Upper lobe of left lung (tissue), 4 donors: ENCODE measurements at regions not wholly inside any gene's neighbourhood (a gene's known extent, or its start where the extent isn't known, plus 50 kb on each side); places are given as distances from the start of the nearest gene placed in this dataset.

Experiments used
- POLR2A ChIP-seq, 4 donors: fragments of 450-650 bp; IDR thresholded peaks; one replicate each; pipeline ENCODE4 v1.5.1; 2016 to 2017; ENCODE audit warnings: antibody characterized with exemption in 4 of 4, mild to moderate bottlenecking in 2 of 4
- POLR2AphosphoS5 ChIP-seq, 2 donors: sonication (generic); formaldehyde crosslinking; IDR thresholded peaks; one replicate each; pipeline ENCODE4 v1.5.1; 2017; ENCODE audit warnings: antibody characterized with exemption in 2 of 2
- TF ChIP-seq, protein P1 (sequence below), 6 experiments: fragments of 450-650 bp in 4 of 6; fragments of 200-600 bp in 2 of 6; sonication (generic) in 2 of 6; IDR thresholded peaks; one replicate each; pipeline ENCODE4 v1.5.1; 2016 to 2019; ENCODE audit warnings: antibody characterized with exemption in 6 of 6

DNA sequence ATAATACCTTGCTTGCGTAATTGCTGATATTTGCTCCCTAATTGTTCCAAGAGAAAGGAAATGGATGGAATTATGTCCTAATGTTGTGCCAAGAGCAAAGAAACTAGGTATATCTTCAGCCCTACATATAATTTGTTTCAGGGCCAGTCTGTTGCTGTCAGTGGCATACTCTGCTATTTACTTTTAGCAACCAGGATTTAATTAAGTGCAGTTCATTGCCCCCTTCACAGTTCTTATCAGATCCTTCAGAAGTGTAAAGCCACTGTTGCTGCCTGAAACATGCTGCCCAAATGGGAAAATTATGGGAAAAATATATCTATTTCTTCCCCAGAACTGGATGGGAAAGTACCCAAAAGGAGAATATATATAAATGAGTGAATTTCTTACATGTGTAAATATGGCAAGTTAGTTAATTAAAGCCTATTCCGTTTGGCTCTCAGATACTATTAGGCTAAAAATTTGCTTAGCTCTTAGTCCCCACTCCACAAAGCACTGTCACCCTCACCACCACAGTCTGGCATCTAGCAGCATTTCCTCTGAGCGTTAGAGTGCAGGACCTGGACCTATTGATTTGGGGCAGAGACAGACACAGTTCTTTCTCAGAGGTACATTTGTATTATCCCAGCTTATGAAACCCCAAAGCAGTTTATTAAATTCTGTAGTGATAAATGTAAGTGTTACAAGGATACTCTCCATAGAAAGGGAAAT is 72.8 kb upstream of the DTNA start:
- TF ChIP-seq, protein P1, sequence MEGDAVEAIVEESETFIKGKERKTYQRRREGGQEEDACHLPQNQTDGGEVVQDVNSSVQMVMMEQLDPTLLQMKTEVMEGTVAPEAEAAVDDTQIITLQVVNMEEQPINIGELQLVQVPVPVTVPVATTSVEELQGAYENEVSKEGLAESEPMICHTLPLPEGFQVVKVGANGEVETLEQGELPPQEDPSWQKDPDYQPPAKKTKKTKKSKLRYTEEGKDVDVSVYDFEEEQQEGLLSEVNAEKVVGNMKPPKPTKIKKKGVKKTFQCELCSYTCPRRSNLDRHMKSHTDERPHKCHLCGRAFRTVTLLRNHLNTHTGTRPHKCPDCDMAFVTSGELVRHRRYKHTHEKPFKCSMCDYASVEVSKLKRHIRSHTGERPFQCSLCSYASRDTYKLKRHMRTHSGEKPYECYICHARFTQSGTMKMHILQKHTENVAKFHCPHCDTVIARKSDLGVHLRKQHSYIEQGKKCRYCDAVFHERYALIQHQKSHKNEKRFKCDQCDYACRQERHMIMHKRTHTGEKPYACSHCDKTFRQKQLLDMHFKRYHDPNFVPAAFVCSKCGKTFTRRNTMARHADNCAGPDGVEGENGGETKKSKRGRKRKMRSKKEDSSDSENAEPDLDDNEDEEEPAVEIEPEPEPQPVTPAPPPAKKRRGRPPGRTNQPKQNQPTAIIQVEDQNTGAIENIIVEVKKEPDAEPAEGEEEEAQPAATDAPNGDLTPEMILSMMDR (IDR thresholded peaks at IDR 0.05): no peak
- TF ChIP-seq POLR2AphosphoS5 (IDR thresholded peaks at IDR 0.05) (no peak), POLR2A (IDR thresholded peaks at IDR 0.05) (no peak)
